ENCODE measurements at regions not wholly inside any gene's neighbourhood (a gene's known extent, or its start where the extent isn't known, plus 50 kb on each side); places are given as distances from the start of the nearest gene placed in this dataset.

GRCh38 chr4:179626687-179627086, 2184.4 kb upstream of the AGA start:
- no peak overlapping the region for H3K4me3 ChIP-seq (IDR thresholded peaks at IDR 0.05; ENCODE audit: insufficient read depth, low read depth, low read length)
- no peaks in the 10 kb centered on the region for H4K20me1 ChIP-seq (ENCODE audit: insufficient read depth)
- no peak overlapping the region for H3K4me2 ChIP-seq
- no peak for TF ChIP-seq CTCF (conservative IDR thresholded peaks at IDR 0.05; ENCODE audit: low read depth, low read length)
- no peak overlapping the region for H2AFZ ChIP-seq (ENCODE audit: low read depth)
- H3K36me3 ChIP-seq (ENCODE audit: insufficient read depth) = no peaks in the 10 kb centered on the region
- no peaks in the 10 kb centered on the region for H3K27me3 ChIP-seq (ENCODE audit: insufficient read depth, low read depth)
- H3K4me1 ChIP-seq (ENCODE audit: low read depth, poor library complexity, severe bottlenecking) = peaks cover 32% of the 10 kb centered on the region
- no peak overlapping the region for H3K9ac ChIP-seq
- no peaks in the 10 kb centered on the region for H3K79me2 ChIP-seq (ENCODE audit: insufficient read depth, low read depth)
- no peak overlapping the region for H3K27ac ChIP-seq

GRCh38 chr4:179631321-179631720, 2189.1 kb upstream of the AGA start:
- no peaks in the 10 kb centered on the region for H3K79me2 ChIP-seq (ENCODE audit: insufficient read depth, low read depth)
- no peak for TF ChIP-seq CTCF (conservative IDR thresholded peaks at IDR 0.05; ENCODE audit: low read depth, low read length)

GRCh38 chr4:179634862-179635261, 2192.6 kb upstream of the AGA start:
- Histone ChIP-seq H3K4me3 (IDR thresholded peaks at IDR 0.05; ENCODE audit: insufficient read depth, low read depth, low read length) (no peak overlapping the region), H3K36me3 (ENCODE audit: insufficient read depth) (no peaks in the 10 kb centered on the region), H3K27ac (peak overlapping the region; percentile 21; the same call in 1 of the 2 replicates), H3K9ac (no peak overlapping the region), H3K79me2 (ENCODE audit: insufficient read depth, low read depth) (no peaks in the 10 kb centered on the region), H3K4me2 (peak overlapping the region; percentile 95), H2AFZ (ENCODE audit: low read depth) (peak overlapping the region; percentile 77), H3K27me3 (ENCODE audit: insufficient read depth, low read depth) (no peaks in the 10 kb centered on the region), H4K20me1 (ENCODE audit: insufficient read depth) (no peaks in the 10 kb centered on the region), H3K4me1 (ENCODE audit: low read depth, poor library complexity, severe bottlenecking) (peaks cover 29% of the 10 kb centered on the region)
- TF ChIP-seq CTCF (conservative IDR thresholded peaks at IDR 0.05; ENCODE audit: low read depth, low read length) = no peak

More at GRCh38 chr4:179631321-179631720, 2189.1 kb upstream of the AGA start:
- H4K20me1 ChIP-seq (ENCODE audit: insufficient read depth) = no peaks in the 10 kb centered on the region
- no peaks in the 10 kb centered on the region for H3K36me3 ChIP-seq (ENCODE audit: insufficient read depth)
- no peaks in the 10 kb centered on the region for H3K27me3 ChIP-seq (ENCODE audit: insufficient read depth, low read depth)
- H2AFZ ChIP-seq (ENCODE audit: low read depth) = no peak overlapping the region
- no peak overlapping the region for H3K9ac ChIP-seq
- peaks cover 23% of the 10 kb centered on the region for H3K4me1 ChIP-seq (ENCODE audit: low read depth, poor library complexity, severe bottlenecking)
- H3K27ac ChIP-seq = no peak overlapping the region
- H3K4me2 ChIP-seq = no peak overlapping the region
- no peak overlapping the region for H3K4me3 ChIP-seq (IDR thresholded peaks at IDR 0.05; ENCODE audit: insufficient read depth, low read depth, low read length)

GRCh38 chr4:179662522-179662921, 2220.3 kb upstream of the AGA start:
- Histone ChIP-seq H3K27me3 (ENCODE audit: insufficient read depth, low read depth) (no peaks in the 10 kb centered on the region), H3K79me2 (ENCODE audit: insufficient read depth, low read depth) (no peaks in the 10 kb centered on the region), H3K9ac (no peak overlapping the region), H2AFZ (ENCODE audit: low read depth) (no peak overlapping the region), H4K20me1 (ENCODE audit: insufficient read depth) (no peaks in the 10 kb centered on the region), H3K4me1 (ENCODE audit: low read depth, poor library complexity, severe bottlenecking) (no peaks in the 10 kb centered on the region), H3K36me3 (ENCODE audit: insufficient read depth) (no peaks in the 10 kb centered on the region), H3K4me3 (IDR thresholded peaks at IDR 0.05; ENCODE audit: insufficient read depth, low read depth, low read length) (no peak overlapping the region), H3K27ac (no peak overlapping the region), H3K4me2 (no peak overlapping the region)
- no peak for TF ChIP-seq CTCF (conservative IDR thresholded peaks at IDR 0.05; ENCODE audit: low read depth, low read length)

Data from KMS-11 (cell line).